GM19043 (cell line): ENCODE measurements at regions not wholly inside any gene's neighbourhood (a gene's known extent, or its start where the extent isn't known, plus 50 kb on each side); places are given as distances from the start of the nearest gene placed in this dataset.

Source experiments
- ATAC-seq: cut with Tn5 transposase; IDR thresholded peaks from one replicate; pipeline ENCODE4 v1.9.1; 2021; ENCODE audit warnings: low read depth; ENCODE audit not compliant: unreplicated experiment

DNA sequence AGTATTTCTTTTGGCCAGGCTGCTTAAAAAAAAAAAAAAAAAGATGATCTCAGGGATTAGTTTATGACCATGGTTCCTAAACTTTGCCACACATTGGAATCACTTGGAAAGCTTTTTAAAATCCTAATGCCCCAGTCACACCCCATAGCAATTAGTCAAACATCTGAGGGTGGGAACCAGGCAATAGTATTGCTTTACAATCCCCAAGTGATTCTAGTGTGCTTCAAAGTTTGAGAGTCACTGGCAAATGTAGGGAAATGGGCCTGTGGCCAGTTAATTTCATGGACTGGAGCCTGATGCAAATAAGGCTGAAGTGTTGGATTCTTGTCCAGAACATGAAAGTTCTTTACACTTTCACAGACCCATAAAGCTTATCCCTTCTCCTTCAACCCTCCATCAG is 374.6 kb upstream of the ESRRG start:
- ATAC-seq = no peak

DNA sequence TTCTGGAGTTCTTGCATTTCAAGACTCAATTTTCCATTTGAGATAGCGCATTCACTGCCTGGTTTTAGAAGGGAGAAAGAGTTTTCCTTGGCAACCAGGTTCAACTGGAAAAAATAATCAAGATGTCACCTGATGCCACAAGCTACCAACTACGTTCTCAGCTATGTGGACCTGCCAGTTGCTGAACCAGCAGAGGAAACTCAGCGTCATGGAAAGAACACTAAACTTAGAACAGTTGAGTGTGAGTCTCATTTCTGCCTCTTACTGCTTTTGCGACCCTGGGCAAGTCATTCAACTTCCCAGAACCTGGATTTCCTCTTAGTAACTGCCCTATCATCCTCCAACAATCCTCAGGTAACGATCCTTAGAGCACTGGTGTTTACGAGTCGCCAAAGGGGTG is 373.0 kb upstream of the ESRRG start:
- ATAC-seq = no peak

DNA sequence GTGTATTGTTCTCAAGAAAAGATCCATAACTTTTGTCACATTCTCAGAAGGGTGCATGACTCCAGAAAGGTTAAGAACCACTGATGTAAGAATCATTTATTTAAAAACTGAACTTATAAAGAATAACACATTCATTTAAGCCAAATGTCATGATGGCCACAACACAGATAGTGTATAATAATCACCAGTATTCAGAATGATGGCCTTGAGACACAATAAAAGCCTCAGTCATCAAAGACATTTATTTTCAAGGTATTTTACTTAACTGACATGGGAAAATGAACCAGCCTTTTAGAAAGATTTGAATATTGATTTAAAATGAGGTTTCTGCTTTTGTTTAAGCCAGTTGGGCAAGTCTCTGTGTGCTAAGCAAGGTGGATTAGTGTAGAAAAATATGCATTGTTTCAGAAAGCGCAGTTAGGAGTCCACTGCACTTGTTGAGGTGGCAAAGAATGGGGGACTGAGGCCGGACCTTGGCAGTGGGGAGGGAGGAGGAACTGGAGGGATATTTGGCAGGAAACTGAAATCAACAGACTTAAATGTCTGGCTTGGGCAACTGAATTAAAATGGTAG is 371.9 kb upstream of the ESRRG start:
- ATAC-seq = no peak

DNA sequence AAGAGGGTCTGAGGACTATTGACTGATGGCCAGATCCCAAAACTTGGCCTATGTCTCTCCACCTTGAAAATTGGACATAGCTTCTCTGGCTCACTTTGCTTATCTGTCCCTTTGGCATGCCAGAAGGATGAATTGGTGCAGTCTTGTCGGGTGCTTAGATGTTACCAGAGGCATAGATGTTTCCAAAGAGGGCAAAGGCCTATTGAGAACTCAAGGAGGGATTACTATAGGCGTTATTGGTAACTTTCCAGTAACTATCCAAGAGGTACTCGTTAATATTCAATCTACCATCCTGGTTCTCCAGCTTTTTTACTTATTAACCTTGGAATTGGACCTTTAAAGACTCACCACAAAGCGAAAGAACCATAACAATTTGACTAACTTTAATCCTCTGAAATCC is 368.3 kb upstream of the ESRRG start:
- ATAC-seq = no peak

DNA sequence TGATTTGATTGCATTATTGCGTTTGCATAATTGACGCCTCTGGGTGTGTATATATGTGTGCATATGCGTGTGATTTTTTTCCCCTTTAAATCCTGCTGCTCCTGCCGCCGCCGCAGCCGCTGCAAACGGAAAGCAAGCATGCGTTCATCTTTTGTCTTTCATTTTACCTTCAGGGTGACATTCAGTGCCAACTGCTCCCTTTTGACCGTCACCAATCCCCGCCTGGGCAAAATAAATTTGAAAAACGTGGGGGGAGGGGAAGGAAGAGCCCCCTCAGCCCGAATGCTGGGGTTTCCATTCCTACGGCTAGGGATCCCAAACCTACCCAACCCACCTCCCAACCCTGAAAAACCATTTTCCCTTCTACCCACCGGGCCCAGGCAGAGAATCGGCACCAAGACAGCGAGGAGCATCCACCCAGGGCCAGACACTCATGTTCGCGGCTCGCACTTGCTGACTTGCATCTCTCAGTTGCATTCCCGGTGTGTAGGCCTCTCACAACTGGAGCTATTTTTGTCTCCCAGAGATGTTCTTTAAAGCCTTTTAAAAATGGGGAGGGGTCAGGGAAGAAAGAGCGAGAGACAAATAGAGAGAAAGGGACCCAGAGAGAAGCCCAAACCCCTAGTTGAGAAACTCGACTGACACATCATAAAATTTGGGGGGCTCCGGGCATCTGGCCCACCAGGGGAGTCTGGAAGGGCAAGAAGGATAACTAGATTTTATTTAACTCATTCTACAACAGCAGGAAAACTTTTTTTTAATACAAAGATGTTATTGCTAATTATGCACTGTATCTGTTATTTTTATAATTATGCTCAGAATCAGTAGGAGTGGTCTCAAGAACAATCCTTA is 367.1 kb upstream of the ESRRG start:
- ATAC-seq = no peak

DNA sequence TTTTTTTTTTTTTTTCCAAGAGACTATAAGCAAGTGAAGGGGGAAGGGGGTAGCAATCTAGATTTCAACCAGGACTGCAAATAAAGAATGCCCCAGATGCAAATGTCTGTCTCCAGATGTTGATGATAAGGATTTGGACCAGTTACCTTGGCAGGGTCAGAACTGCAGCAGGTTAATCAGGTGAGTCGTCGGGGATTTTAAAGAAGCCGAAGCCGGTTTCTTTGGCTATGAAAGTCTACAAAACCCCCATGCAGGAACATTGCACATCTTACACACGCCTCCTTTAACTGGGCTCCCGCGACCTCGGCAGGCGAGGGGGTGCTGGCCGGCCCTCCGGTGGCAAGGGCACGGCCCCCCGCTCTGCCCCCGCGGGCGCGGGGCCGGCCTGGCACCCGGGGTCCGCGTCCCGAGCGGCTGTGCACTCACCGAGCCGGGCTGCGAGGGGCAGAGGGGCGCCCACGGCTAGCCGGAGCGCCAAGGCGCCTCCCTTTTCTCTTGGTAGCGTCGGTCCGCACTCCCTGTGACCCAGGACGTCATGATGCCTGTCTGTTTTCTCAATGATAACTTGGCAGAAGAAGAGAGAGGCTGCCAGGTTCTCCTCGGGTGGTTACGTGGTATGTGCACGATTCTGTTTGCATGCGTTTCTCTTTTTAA is 366.3 kb upstream of the ESRRG start:
- ATAC-seq = no peak

DNA sequence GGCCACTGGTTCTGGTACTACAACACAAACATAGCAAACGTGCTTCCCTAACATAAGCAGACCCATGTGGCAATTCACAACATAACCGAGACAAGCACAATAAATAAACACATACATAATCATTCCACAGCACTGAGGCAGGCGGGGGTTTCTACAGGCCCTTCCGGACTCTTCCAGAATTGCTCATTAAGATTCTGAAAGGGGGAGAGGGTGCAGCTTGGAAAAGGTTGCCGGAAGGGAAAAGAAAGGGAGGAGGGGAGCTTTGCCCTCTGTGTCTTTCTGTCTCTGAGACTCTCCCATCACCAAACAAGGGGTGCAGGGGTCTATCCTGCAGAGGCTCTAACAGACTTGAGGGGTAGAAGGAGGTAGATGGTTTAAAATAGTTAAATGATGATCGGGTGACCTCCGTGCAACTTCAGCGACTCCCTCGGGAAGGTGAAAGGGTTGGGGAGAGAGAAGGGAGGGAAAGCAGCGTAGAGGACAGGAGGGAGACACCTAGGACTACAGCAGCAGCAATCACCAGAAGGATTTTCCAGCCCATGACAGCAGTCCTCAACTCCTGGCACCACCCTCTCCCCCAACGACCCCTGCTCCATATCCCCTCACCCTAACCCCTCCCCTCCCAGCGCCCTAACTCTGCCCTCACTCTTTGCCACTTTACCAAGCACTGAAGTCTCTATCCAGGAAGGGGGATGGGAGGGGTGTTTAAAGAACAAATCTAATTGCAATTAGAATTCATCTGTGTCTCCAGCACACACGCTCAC is 365.5 kb upstream of the ESRRG start:
- no peak for ATAC-seq

DNA sequence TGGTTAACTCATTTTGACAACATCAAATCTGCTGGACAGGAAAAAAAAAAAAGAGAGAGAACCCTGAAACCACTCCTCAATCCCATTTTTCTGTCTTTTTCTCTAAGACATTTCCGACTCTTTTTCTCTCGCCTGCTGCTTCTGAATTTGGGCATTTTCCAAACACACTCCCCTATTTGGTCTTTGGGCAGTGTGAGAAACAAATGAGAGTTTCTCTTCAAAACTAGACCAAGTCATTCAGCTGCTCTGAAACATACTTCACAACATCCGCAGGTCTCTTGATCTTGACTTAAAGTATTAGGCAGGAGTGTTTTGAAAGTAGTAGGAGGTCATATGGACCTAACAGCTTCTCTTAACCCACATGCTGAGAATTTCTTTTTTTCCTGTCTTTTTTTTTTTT is 364.8 kb upstream of the ESRRG start:
- ATAC-seq = no peak

DNA sequence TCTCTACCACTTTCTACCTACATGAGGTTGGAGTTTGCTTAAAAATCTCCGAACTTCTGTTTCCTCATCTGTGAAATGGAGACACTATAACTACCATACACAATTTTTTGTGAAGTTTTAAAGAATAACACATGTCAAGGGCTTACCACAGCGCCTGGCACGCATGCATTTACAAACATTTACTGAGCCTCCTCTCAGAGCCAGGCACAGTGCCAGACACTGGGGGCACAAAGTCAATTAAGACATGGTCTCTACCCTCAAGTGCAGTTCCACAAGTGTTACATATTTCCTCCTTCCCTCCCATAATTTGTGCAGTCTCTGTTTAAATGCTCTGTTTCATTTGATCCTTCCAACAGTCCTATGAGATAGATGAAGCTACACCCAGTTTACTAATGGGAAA is 356.4 kb upstream of the ESRRG start:
- no peak for ATAC-seq

DNA sequence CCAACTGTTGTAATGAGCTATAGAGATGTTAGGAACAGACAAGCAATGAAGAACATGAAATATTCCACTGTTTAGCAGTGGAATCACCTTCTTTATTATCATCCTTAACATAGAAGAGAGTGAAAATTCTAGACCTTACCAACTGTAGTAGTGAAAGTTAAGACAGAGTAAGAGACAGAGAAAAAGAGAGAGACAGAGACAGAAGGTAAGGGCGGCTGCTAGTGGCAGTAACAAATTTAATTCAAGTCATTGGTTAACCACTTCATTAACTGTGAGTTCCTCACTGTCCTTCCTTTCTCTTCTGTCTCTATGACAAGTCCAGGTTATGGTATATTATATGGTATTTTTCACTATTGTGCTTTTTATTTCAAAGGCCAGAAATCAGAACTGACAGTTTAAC is 355.7 kb upstream of the ESRRG start:
- ATAC-seq = no peak

DNA sequence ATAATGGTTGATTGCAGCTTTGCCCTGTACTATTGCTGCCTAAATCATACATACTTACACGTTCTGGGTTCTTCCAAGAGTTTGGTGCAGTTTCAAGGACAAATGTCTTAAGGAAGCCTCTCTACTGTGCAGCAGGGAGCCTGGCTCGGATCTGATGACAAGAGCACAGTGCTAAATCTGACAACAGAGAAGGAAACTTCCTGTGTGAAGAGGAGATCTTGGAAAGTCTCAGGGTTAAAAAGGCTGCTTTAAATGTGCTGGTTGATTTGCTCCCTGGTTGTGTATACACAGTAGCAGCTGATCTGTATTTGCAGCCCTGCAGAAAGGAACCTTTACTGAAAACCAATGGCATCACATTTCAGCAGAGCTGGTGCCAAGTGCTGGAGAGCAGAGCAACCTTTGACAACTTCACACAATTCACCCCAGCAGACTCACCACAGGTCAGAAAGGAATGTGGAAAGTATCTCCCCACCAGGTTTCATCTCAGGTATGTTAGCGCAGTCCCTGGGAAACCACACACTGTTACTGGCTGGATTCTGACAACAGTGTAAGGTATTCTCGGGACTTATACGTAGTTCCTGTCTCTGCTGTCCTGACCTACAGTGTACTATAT is 355.0 kb upstream of the ESRRG start:
- no peak for ATAC-seq

DNA sequence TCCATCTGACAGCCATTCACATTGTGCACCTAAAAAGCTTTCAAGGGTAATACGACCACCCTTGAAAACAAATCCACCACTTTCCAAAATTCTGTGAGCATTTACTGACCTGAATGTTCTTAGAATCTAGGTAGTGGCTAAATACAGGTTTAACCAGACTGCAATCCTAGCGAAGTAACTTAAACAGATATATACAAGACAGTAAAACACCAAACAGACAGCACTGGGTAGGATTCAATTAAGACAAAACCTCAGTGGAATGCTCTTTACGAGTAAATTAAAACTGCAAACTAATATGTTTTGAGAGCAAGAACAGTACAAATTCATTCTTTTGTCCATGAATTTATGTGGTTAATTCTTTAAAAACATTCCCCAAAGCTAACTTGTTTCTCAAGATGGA is 354.2 kb upstream of the ESRRG start:
- ATAC-seq = no peak

DNA sequence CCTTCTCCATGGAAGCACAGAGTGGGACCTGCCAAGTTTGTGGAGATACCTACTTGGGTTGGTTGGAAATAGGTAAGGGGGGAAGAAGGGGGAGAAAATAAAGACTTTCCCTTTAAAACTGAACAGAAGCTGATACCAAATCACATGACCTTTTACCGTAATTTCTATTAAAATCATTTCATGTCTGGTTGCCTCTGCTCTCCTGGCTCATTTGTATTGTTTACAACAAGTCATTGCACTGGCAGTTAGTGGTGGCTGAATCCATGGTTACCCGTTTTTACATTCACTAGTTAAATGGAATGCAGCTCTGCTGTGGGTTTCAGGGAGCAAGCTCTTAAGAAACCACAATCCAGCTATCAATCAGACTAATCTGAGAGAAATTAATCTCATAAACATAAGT is 353.7 kb upstream of the ESRRG start:
- ATAC-seq = no peak

DNA sequence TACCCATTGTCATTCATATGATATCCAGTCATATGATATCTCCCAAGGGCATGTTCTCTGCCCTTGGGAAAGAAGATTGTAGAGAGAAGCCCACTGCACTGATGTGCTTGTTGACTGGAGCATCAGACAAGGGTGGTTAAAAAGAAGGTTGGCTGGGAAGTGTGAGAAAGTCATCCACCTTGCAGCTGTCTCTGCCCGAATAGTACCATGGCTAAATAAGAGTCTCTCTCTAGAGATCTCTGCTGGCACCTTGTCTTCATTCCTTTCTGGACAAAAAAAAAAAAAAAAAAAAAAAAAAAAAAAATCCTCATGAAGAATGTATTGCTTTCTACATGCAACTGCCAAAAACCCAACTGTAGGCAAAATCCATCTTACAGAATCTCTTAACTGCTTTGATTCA is 349.7 kb upstream of the ESRRG start:
- ATAC-seq = no peak

DNA sequence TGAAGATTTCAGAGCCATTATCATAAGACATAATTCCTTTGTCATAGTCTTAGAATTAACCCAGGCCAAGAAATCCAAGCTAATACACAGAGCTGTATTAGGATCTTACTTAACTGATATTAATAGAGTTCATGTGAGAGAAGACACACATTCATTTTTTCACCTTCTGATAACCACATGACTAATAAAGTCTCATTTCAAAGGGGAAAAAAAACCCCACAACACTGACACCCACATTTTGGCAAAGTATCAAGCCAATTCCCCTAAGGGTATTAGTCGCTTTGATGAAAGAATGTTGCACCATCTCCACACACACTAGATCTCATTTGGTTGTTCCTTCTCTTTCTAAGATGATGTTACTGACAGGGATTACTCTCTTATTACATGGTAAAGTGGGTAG is 344.4 kb upstream of the ESRRG start:
- ATAC-seq = no peak

DNA sequence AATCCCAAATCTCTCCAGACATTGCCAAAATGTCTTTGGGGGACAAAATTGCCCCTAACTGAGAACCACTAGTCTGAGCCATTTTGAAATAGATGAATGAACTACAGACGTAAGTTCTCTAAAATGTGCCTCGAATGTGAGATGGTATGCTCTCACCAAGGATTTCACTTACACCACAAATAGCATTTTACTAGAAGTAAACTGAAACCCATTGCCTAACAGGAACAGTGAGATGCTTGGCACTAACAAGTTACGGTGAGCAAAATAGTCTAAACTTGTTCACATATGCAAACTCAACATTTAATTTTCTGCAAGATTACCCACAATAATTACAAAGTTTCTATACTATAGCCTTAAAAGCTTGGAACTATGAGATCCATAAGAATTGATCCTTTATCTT is 343.6 kb upstream of the ESRRG start:
- no peak for ATAC-seq

DNA sequence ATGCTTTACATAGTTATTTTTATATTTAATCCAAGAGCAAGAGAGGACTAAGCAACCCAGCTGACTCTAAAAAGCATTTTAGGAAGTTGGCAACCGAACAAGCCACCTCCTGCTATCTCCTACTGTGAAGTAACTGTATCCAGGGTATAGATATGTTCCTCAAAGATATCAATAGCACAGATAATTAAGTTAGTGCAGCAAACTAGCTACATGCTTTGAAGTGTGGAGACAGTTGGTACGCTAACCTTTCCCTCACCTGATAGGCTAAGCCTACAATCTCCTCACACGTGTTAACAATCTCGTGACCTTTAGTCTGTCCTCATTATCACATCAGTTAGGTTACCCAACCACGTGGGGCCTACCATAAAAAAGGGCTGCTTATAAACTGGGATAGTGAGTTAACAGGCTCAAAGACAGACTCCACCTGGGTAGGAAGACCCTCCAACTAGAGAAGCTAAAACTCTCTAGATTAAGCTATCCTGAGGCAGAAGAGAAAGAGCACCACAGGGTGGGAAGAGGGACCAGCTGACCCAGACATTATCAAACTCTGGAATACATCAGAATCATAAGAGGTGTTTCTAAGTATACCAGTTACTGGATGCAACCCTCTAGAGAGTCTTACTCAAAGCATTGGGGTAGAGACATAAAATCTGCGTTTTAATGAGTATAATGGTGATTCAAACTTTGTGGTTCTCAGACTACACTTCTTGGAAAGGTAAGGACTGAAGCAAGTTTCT is 340.1 kb upstream of the ESRRG start:
- no peak for ATAC-seq

DNA sequence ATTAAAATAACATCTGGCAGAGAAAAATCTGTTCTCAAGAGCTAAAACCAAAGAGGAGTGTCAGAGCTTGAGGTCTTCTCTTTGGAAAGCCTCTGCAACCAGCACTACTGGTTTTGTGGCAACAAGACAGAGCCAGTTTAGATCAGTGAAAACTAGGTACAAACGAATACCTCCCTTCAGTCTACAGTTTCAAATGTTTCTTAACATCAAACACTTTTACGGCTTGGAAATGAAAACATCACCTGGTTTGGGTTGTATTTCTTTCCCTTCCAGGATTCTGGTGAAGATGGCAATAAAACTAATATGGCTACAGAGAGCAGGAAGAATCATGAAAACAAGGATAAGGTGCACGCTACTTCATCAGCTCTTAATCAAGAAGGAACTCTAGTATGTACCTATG is 339.4 kb upstream of the ESRRG start:
- ATAC-seq = no peak

DNA sequence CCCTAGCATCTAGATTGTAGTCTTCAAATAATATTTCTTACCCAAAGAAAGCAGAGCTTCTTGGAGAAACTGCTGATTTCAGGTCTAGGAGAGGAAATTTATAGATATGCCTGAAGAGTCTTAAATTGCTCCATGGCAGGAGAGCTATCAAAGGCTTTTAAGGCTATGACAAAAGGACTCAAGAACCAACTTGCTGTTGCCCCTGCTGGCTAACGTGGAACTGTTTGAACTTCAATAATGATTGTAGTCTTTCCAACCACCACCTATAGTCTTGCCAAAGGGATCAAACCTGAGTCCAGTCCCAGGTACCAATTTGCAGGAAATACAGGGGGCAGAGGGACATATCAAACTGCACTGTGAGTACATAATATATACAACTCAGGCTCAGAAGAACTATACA is 336.2 kb upstream of the ESRRG start:
- ATAC-seq = no peak

DNA sequence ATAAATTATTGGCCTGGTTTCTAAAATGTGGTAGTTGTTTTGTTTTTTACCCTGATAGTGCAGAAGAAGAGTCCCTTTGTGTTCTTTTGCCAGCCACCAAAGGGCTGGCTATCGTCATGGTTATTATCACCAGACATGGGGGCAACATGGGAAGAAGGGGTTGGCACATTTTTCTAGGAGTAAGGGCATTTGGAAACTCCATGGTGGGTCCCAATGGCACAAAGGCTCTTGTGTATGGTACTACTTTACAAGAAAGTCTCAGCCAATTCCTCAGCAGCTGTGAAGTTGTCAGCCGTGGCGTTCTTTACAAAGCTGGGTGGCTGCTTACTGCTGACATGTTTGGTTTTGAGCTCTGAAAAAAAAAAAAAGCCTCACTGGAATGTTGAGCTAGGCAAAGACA is 330.4 kb upstream of the ESRRG start:
- no peak for ATAC-seq
